ENCODE measurements at regions not wholly inside any gene's neighbourhood (a gene's known extent, or its start where the extent isn't known, plus 50 kb on each side); places are given as distances from the start of the nearest gene placed in this dataset.

- H3K27me3 ChIP-seq (ENCODE audit: insufficient read depth, low read length, poor library complexity, severe bottlenecking), result no peaks in the 10 kb centered on the region
- peaks cover 10 to 16% (median 14%) of the 10 kb centered on the region in 3 donors for H3K4me1 Mint-ChIP-seq
- H3K27me3 Mint-ChIP-seq, result no peaks in the 10 kb centered on the region
- H3K36me3 Mint-ChIP-seq, result no peaks in the 10 kb centered on the region
- no peaks in the 10 kb centered on the region for H3K36me3 ChIP-seq (ENCODE audit: insufficient read depth, low read length)
- H3K9me3 ChIP-seq (ENCODE audit: low read length), result no peaks in the 10 kb centered on the region
- H3K4me3 ChIP-seq (ENCODE audit: low read length), result no peak overlapping the region
- H3K27ac Mint-ChIP-seq, result no peak overlapping the region
- H3K4me3 Mint-ChIP-seq, result no peak overlapping the region
- ChIA-PET POLR2A (no interaction called here), CTCF (no interaction called here)
- no peak overlapping the region for H3K27ac ChIP-seq (ENCODE audit: low read depth, low read length)
- no peak for DNase-seq
- H3K4me1 ChIP-seq (ENCODE audit: insufficient read depth, low read length), result peaks cover 11% of the 10 kb centered on the region
- H3K9me3 Mint-ChIP-seq, result no peaks in the 10 kb centered on the region
Measured at GRCh38 chr1:212155219-212155618, 119.7 kb downstream of the DTL start.

GRCh38 chr1:212157252-212157651 is 121.7 kb downstream of the DTL start:
- Mint-ChIP-seq H3K27me3 (no peaks in the 10 kb centered on the region), H3K4me1 (peaks cover 23 to 28% (median 25%) of the 10 kb centered on the region in 3 donors), H3K36me3 (no peaks in the 10 kb centered on the region), H3K9me3 (no peaks in the 10 kb centered on the region), H3K27ac (no peak overlapping the region), H3K4me3 (no peak overlapping the region)
- no peaks in the 10 kb centered on the region for H3K9me3 ChIP-seq (ENCODE audit: low read length)
- no peak for DNase-seq
- no peaks in the 10 kb centered on the region for H3K36me3 ChIP-seq (ENCODE audit: insufficient read depth, low read length)
- H3K27ac ChIP-seq (ENCODE audit: low read depth, low read length), result no peak overlapping the region
- CTCF ChIA-PET, result no interaction called here
- peaks cover 13% of the 10 kb centered on the region for H3K4me1 ChIP-seq (ENCODE audit: insufficient read depth, low read length)
- no peaks in the 10 kb centered on the region for H3K27me3 ChIP-seq (ENCODE audit: insufficient read depth, low read length, poor library complexity, severe bottlenecking)
- POLR2A ChIA-PET, result no interaction called here
- no peak overlapping the region for H3K4me3 ChIP-seq (ENCODE audit: low read length)

GRCh38 chr1:212158912-212159796 is 123.6 kb downstream of the DTL start:
- no peaks in the 10 kb centered on the region for H3K27me3 Mint-ChIP-seq
- Histone ChIP-seq H3K4me1 (ENCODE audit: insufficient read depth, low read length) (peaks cover 24% of the 10 kb centered on the region), H3K9me3 (ENCODE audit: low read length) (no peaks in the 10 kb centered on the region), H3K27me3 (ENCODE audit: insufficient read depth, low read length, poor library complexity, severe bottlenecking) (no peaks in the 10 kb centered on the region), H3K4me3 (ENCODE audit: low read length) (no peak overlapping the region), H3K36me3 (ENCODE audit: insufficient read depth, low read length) (no peaks in the 10 kb centered on the region), H3K27ac (ENCODE audit: low read depth, low read length) (no peak overlapping the region)
- peak overlapping the region in 5 of 7 donors; percentile 7 to 55 (median 19) for H3K4me3 Mint-ChIP-seq
- ChIA-PET POLR2A (interaction anchor here (0.7 to 0.8 kb wide), 2 partner anchors 96 to 119 kb away, joined by 3 to 7 read pairs; no protein-coding TSS in a partner anchor), CTCF (no interaction called here)
- H3K27ac Mint-ChIP-seq, result peak overlapping the region in 6 of 8 donors; percentile 35 to 92 (median 85)
- peaks cover 30 to 33% (median 31%) of the 10 kb centered on the region in 3 donors for H3K4me1 Mint-ChIP-seq
- peak in 3 of 5 donors; percentile 13 to 62 (median 18) for DNase-seq
- no peaks in the 10 kb centered on the region for H3K9me3 Mint-ChIP-seq
- no peaks in the 10 kb centered on the region for H3K36me3 Mint-ChIP-seq

- H3K27me3 Mint-ChIP-seq, result no peaks in the 10 kb centered on the region
- Histone ChIP-seq H3K27ac (ENCODE audit: low read depth, low read length) (no peak overlapping the region), H3K36me3 (ENCODE audit: insufficient read depth, low read length) (no peaks in the 10 kb centered on the region), H3K4me1 (ENCODE audit: insufficient read depth, low read length) (peaks cover 24% of the 10 kb centered on the region), H3K27me3 (ENCODE audit: insufficient read depth, low read length, poor library complexity, severe bottlenecking) (no peaks in the 10 kb centered on the region), H3K9me3 (ENCODE audit: low read length) (no peaks in the 10 kb centered on the region), H3K4me3 (ENCODE audit: low read length) (no peak overlapping the region)
- no peak overlapping the region for H3K27ac Mint-ChIP-seq
- peaks cover 30 to 33% (median 31%) of the 10 kb centered on the region in 3 donors for H3K4me1 Mint-ChIP-seq
- H3K9me3 Mint-ChIP-seq, result no peaks in the 10 kb centered on the region
- POLR2A ChIA-PET, result no interaction called here
- CTCF ChIA-PET, result interaction anchor here (0.7 kb wide), 1 partner anchor 126 kb away, joined by 3 read pairs; the partner anchor contains the start of genes DTL and INTS7
- no peaks in the 10 kb centered on the region for H3K36me3 Mint-ChIP-seq
- DNase-seq, result no peak
- peak overlapping the region in 2 of 7 donors; percentile 9 to 28 for H3K4me3 Mint-ChIP-seq
Measured at GRCh38 chr1:212161231-212161781, 123.9 kb upstream of the PPP2R5A start.

- Mint-ChIP-seq H3K4me3 (peak overlapping the region in 6 of 7 donors; percentile 23 to 59 (median 50)), H3K27ac (peak overlapping the region in 4 of 8 donors; percentile 7 to 83 (median 40)), H3K36me3 (no peaks in the 10 kb centered on the region)
Measured at GRCh38 chr1:212162635-212163034, 122.6 kb upstream of the PPP2R5A start.

GRCh38 chr1:212164095-212164872 is 120.9 kb upstream of the PPP2R5A start:
- Histone ChIP-seq H3K4me1 (ENCODE audit: insufficient read depth, low read length) (peaks cover 16% of the 10 kb centered on the region), H3K9me3 (ENCODE audit: low read length) (no peaks in the 10 kb centered on the region), H3K27me3 (ENCODE audit: insufficient read depth, low read length, poor library complexity, severe bottlenecking) (no peaks in the 10 kb centered on the region), H3K27ac (ENCODE audit: low read depth, low read length) (no peak overlapping the region), H3K36me3 (ENCODE audit: insufficient read depth, low read length) (no peaks in the 10 kb centered on the region), H3K4me3 (ENCODE audit: low read length) (no peak overlapping the region)
- CTCF ChIA-PET, result no interaction called here
- peaks cover 20 to 23% (median 21%) of the 10 kb centered on the region in 3 donors for H3K4me1 Mint-ChIP-seq
- H3K27me3 Mint-ChIP-seq, result no peaks in the 10 kb centered on the region
- H3K27ac Mint-ChIP-seq, result no peak overlapping the region
- H3K4me3 Mint-ChIP-seq, result no peak overlapping the region
- no peaks in the 10 kb centered on the region for H3K9me3 Mint-ChIP-seq
- no peak for DNase-seq
- POLR2A ChIA-PET, result interaction anchor here (0.6 kb wide), 2 partner anchors 81 to 122 kb away, joined by 3 read pairs; no protein-coding TSS in a partner anchor
- no peaks in the 10 kb centered on the region for H3K36me3 Mint-ChIP-seq

More at GRCh38 chr1:212162635-212163034, 122.6 kb upstream of the PPP2R5A start:
- Mint-ChIP-seq H3K9me3 (no peaks in the 10 kb centered on the region), H3K4me1 (peaks cover 28 to 33% (median 30%) of the 10 kb centered on the region in 3 donors), H3K27me3 (no peaks in the 10 kb centered on the region)
- Histone ChIP-seq H3K27me3 (ENCODE audit: insufficient read depth, low read length, poor library complexity, severe bottlenecking) (no peaks in the 10 kb centered on the region), H3K4me1 (ENCODE audit: insufficient read depth, low read length) (peaks cover 24% of the 10 kb centered on the region), H3K36me3 (ENCODE audit: insufficient read depth, low read length) (no peaks in the 10 kb centered on the region), H3K4me3 (ENCODE audit: low read length) (no peak overlapping the region), H3K9me3 (ENCODE audit: low read length) (no peaks in the 10 kb centered on the region), H3K27ac (ENCODE audit: low read depth, low read length) (no peak overlapping the region)
- ChIA-PET POLR2A (interaction anchor here (0.6 kb wide), 1 partner anchor 121 kb away, joined by 4 read pairs; no protein-coding TSS in a partner anchor), CTCF (interaction anchor here (1.1 to 1.2 kb wide), 3 partner anchors 10 to 127 kb away, joined by 3 to 5 read pairs (median 3); partner anchors contain the start of genes DTL and INTS7)
- DNase-seq, result peak in 3 of 5 donors; percentile 2 to 27 (median 12)

- Mint-ChIP-seq H3K36me3 (no peaks in the 10 kb centered on the region), H3K27ac (no peak overlapping the region), H3K4me3 (no peak overlapping the region), H3K9me3 (no peaks in the 10 kb centered on the region), H3K27me3 (no peaks in the 10 kb centered on the region), H3K4me1 (peaks cover 14 to 17% (median 15%) of the 10 kb centered on the region in 3 donors)
- no peak overlapping the region for H3K27ac ChIP-seq (ENCODE audit: low read depth, low read length)
- no peak overlapping the region for H3K4me3 ChIP-seq (ENCODE audit: low read length)
- H3K4me1 ChIP-seq (ENCODE audit: insufficient read depth, low read length), result peaks cover 13% of the 10 kb centered on the region
- no peak for DNase-seq
- POLR2A ChIA-PET, result no interaction called here
- H3K9me3 ChIP-seq (ENCODE audit: low read length), result no peaks in the 10 kb centered on the region
- CTCF ChIA-PET, result no interaction called here
- no peaks in the 10 kb centered on the region for H3K27me3 ChIP-seq (ENCODE audit: insufficient read depth, low read length, poor library complexity, severe bottlenecking)
- no peaks in the 10 kb centered on the region for H3K36me3 ChIP-seq (ENCODE audit: insufficient read depth, low read length)
Measured at GRCh38 chr1:212166244-212166643, 119.0 kb upstream of the PPP2R5A start.
